ENCODE measurements at regions not wholly inside any gene's neighbourhood (a gene's known extent, or its start where the extent isn't known, plus 50 kb on each side); places are given as distances from the start of the nearest gene placed in this dataset.
"Not testable (repeated sequence)": the region's sequence is repeated elsewhere in the genome, so short reads cannot be mapped to it uniquely, and the experiment has no call there.

DNA sequence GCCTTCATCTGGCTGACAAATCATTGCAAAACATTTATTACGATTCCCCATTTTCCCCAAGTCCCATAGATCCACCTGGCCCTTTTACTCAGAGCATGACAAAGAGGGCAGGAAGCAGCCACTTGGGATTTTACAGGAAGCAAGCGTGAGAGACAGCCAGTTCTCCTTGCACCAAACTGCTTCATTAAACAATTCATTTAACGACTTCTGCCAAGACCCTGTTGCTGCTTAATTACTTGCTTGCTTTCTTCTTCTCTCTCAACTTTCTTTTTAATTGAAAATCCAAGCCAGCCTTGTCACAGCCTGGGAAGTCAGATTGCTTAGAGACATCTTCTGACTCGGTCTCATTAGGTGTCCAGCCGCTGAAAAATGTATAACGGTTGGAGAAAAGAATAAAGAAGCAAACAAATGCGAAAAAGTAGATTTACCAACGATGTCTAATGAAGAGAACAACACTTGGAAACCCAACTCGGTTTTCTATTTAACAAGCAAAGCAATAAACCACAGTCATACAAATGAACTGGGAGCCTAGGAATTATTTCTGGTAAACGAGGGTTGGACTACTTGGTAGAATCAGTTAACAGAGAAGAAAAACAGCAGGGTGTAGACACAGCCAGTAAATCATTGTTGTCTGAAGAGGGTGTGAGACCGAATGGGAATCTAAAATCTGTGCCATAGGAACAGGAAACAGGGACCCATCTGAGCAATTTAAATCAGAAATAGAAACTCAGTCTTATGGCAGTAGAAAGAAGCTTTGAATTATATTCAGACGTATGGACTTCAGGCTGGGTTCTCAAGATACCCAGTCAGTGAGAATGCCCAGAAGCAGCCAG, 298.3 kb downstream of the LRRC3B start:
- TF ChIP-seq, protein P1, sequence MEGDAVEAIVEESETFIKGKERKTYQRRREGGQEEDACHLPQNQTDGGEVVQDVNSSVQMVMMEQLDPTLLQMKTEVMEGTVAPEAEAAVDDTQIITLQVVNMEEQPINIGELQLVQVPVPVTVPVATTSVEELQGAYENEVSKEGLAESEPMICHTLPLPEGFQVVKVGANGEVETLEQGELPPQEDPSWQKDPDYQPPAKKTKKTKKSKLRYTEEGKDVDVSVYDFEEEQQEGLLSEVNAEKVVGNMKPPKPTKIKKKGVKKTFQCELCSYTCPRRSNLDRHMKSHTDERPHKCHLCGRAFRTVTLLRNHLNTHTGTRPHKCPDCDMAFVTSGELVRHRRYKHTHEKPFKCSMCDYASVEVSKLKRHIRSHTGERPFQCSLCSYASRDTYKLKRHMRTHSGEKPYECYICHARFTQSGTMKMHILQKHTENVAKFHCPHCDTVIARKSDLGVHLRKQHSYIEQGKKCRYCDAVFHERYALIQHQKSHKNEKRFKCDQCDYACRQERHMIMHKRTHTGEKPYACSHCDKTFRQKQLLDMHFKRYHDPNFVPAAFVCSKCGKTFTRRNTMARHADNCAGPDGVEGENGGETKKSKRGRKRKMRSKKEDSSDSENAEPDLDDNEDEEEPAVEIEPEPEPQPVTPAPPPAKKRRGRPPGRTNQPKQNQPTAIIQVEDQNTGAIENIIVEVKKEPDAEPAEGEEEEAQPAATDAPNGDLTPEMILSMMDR (conservative IDR thresholded peaks at IDR 0.05; ENCODE audit: low read depth, low read length), result no peak
- no peak overlapping the region for H3K4me3 ChIP-seq (ENCODE audit: low read length)
- DNase-seq (ENCODE audit: low read depth), result no peak

DNA sequence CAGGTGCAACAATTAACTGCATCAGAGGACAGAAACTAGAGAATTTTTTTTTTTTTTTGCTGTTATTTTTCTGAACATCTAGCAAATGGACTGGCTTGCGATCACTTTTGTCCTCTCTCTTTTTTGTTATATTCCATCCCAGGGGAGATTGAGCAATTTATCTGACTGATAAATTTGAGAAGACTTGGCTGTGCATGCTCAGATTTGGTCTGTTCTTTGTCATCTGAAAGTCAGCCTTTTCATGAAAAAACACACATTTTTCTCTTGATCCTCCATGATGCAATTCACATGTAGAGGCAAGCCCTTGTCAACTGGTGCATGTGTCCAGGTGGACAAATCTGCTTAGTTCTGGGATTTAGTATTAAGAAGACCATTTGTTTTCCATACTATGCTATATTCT, 309.3 kb downstream of the LRRC3B start:
- no peak overlapping the region for H3K4me3 ChIP-seq (ENCODE audit: low read length)
- TF ChIP-seq, protein P1 (conservative IDR thresholded peaks at IDR 0.05; ENCODE audit: low read depth, low read length), result no peak
- DNase-seq (ENCODE audit: low read depth), result no peak

DNA sequence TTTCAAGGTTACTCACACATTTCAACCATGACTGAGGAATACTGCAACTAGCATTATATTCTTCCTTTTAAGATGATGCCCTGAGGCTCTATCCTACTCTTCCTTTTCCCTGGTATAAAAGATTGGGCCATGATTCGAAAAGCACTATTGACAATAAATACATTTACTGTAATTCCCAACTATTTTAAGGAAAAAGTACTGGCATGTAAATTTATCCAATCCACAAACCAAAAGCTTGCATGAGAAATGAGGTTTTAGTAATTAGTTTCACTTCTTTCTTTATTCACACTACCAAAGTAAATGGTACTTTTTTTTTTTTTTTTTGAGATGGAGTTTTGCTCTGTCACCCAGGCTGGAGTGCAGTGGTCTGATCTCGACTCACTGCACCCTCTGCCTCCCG, 310.2 kb downstream of the LRRC3B start:
- no peak for DNase-seq (ENCODE audit: low read depth)
- TF ChIP-seq, protein P1 (conservative IDR thresholded peaks at IDR 0.05; ENCODE audit: low read depth, low read length), result no peak
- no peak overlapping the region for H3K4me3 ChIP-seq (ENCODE audit: low read length)

DNA sequence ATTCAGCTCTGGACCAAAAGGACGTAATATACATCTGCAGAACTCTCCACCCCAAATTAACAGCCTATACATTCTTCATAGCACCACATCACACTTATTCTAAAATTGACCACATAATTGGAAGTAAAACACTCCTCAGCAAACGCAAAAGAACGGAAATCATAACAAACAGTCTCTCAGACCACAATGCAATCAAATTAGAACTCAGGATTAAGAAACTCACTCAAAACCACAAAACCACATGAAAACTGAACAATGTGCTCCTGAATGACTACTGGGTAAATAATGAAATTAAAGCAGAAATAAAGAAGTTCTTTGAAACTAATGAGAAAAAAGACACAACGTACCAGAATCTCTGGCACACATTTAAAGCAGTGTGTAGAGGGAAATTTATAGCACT, 322.9 kb downstream of the LRRC3B start:
- not testable (repeated sequence) for DNase-seq (ENCODE audit: low read depth); H3K4me3 ChIP-seq (ENCODE audit: low read length)

DNA sequence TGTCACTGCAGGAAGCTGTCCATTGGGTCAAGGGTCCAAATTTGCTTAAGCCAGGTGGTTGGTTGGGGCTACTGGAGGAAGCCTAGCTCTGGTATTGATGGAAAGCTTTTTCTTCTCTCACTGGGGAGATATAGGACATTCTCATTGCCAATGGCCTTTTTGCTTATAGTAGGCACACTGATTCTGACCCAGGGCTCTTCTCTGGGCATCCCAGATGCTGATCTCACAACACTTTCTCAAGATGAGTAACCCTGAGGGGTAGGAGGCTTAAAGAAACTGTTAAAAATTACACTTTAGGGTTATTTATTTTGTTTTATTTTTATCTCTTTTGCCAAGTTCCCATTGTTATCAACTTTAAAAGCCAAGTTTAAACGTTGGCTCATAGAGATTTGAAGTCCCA, 337.8 kb downstream of the LRRC3B start:
- TF ChIP-seq, protein P1 (conservative IDR thresholded peaks at IDR 0.05; ENCODE audit: low read depth, low read length), result no peak
- no peak for DNase-seq (ENCODE audit: low read depth)
- no peak overlapping the region for H3K4me3 ChIP-seq (ENCODE audit: low read length)

DNA sequence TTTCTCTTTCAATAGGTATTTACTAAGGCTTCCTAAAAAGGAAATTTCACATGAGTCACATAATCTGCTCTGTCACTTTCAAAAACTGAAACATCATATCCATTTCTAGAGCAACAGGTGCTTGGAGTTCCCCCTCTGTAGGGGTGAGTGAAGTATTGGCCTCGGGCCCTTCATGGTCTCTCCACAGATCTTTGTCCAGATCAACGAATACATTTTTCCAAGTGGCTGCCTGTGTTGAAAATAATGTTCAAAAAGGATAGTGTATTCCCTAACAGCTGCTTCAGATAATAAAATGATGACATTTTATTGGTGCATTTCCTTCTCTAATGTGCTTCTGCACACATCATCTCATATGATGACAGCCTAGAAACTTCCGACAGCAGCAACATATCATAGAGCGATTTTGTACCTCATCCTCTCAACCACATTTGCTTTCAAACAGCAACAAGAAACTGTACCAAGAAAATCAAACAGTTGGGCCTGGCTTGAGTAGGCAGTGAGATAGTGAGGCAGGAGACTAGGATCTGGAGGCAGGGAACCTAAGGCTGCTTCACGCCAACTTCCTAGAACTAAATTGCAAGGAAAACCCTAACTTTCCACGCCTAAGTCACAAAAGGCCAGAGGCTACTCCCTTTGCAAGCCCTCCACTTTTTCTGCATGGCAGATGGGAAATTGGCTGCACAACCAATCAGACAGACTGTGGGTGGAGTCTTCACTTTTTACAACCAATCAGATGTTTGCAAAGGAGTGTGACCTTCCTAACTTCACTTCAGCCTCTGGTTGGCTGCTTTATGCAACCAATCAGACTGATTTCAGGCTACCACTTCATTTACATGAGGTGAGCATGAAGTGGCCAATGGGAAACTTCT, 340.2 kb downstream of the LRRC3B start:
- TF ChIP-seq, protein P1 (conservative IDR thresholded peaks at IDR 0.05; ENCODE audit: low read depth, low read length), result no peak
- no peak overlapping the region for H3K4me3 ChIP-seq (ENCODE audit: low read length)
- DNase-seq (ENCODE audit: low read depth), result no peak

DNA sequence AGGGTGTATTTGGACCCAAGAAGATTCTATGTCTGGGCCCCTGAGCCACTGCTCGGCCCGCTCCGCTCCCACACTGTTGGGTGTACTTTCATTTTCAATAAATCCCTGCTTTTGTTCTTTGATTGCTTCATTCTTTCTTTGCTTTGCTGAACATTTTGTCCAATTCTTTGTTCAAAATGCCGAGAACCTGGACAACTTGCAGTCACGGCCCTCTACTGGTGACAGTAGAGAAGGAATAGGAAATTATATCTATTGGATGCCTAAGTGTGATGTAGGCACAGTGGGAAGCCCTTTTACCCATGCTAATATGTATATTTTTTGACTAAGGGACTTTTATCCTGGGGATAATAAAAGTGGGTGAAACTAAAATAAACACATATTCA, 340.8 kb downstream of the LRRC3B start:
- H3K4me3 ChIP-seq (ENCODE audit: low read length), result no peak overlapping the region
- TF ChIP-seq, protein P1 (conservative IDR thresholded peaks at IDR 0.05; ENCODE audit: low read depth, low read length), result peak; percentile 15
- DNase-seq (ENCODE audit: low read depth), result no peak

All from retinal pigment epithelial cell (primary cell).